HFF-Myc (cell line): ENCODE measurements at regions not wholly inside any gene's neighbourhood (a gene's known extent, or its start where the extent isn't known, plus 50 kb on each side); places are given as distances from the start of the nearest gene placed in this dataset.

Experiments
- DNase-seq: peaks from one replicate; pipeline ENCODE4 v3.0.0-alpha.2; 2011; ENCODE audit warnings: low read depth; ENCODE audit errors: extremely low read depth
- H3K4me3 ChIP-seq: replicated peaks from 2 replicates; pipeline ENCODE4 v1.5.1; 2011; ENCODE audit warnings: low read depth, mild to moderate bottlenecking, control low read depth, low read length
- CTCF ChIP-seq: IDR thresholded peaks from 2 replicates; pipeline ENCODE4 v1.5.1; 2012; ENCODE audit warnings: mild to moderate bottlenecking, low read depth, low read length, control low read depth; ENCODE audit errors: missing control alignments

GRCh38 chr4:126216611-126217010 lies 901.9 kb downstream of the FAT4 start:
- H3K4me3 ChIP-seq, result no peak overlapping the region
- TF ChIP-seq CTCF, result no peak
- no peak for DNase-seq

- no peak for TF ChIP-seq CTCF
- H3K4me3 ChIP-seq, result no peak overlapping the region
- peak; percentile 2 for DNase-seq
Measured at GRCh38 chr4:126221282-126221681, 906.5 kb downstream of the FAT4 start.

- TF ChIP-seq CTCF, result no peak
- H3K4me3 ChIP-seq, result no peak overlapping the region
- DNase-seq, result peak; percentile 35
Measured at GRCh38 chr4:126221717-126222340, 907.1 kb downstream of the FAT4 start.

GRCh38 chr4:126223784-126224407 lies 909.1 kb downstream of the FAT4 start:
- H3K4me3 ChIP-seq, result no peak overlapping the region
- DNase-seq, result no peak
- TF ChIP-seq CTCF, result peak; percentile 52

- no peak for DNase-seq
- TF ChIP-seq CTCF, result no peak
Measured at GRCh38 chr4:126227428-126227827, 912.7 kb downstream of the FAT4 start.

GRCh38 chr4:126230269-126230668 lies 915.5 kb downstream of the FAT4 start:
- no peak overlapping the region for H3K4me3 ChIP-seq
- no peak for DNase-seq
- no peak for TF ChIP-seq CTCF

More at GRCh38 chr4:126227428-126227827, 912.7 kb downstream of the FAT4 start:
- no peak overlapping the region for H3K4me3 ChIP-seq

GRCh38 chr4:126233483-126233882 lies 918.7 kb downstream of the FAT4 start:
- H3K4me3 ChIP-seq, result no peak overlapping the region
- TF ChIP-seq CTCF, result no peak
- DNase-seq, result no peak
